ENCODE measurements at regions not wholly inside any gene's neighbourhood (a gene's known extent, or its start where the extent isn't known, plus 50 kb on each side); places are given as distances from the start of the nearest gene placed in this dataset.

- no peak for TF ChIP-seq ZBTB33 (IDR thresholded peaks at IDR 0.05; ENCODE audit: extremely low read depth, insufficient replicate concordance, low read length)
Observed at GRCh38 chr10:78217336-78217735, 183.7 kb downstream of the RPS24 start (continued).

- no peaks in the 10 kb centered on the region for H4K20me1 ChIP-seq (ENCODE audit: insufficient read depth)
- no peaks in the 10 kb centered on the region for H3K4me1 ChIP-seq (ENCODE audit: control insufficient read depth in 1 of 2, insufficient read depth in 2 of 2, low read length in 2 of 2)
- ChIA-PET POLR2A (no interaction called here), CTCF (no interaction called here), RAD21 (ENCODE audit: low non-redundant PET in 1 of 2, low total read pairs in 2 of 2, uncharacterized antibody in 2 of 2, unreplicated experiment in 2 of 2) (no interaction called here)
- H3K9me3 ChIP-seq (ENCODE audit: control insufficient read depth in 1 of 2, insufficient read depth in 1 of 2, low read depth in 1 of 2, low read length in 2 of 2): no peaks in the 10 kb centered on the region
- H2AFZ ChIP-seq (ENCODE audit: low read depth, low read length, poor library complexity, severe bottlenecking): no peak overlapping the region
- H3K9me2 ChIP-seq (ENCODE audit: insufficient read depth): no peaks in the 10 kb centered on the region
- H3K79me2 ChIP-seq (ENCODE audit: insufficient read depth, low read length): no peaks in the 10 kb centered on the region
- intact Hi-C loops (cut with micrococcal nuclease): no loop called here
- DNase-seq (ENCODE audit: low read depth, low spot score) (no peak), ATAC-seq (no peak)
- no peaks in the 10 kb centered on the region for H3K36me3 ChIP-seq (ENCODE audit: control insufficient read depth in 1 of 2, insufficient read depth in 2 of 2, low read length in 2 of 2)
- peaks cover 33% of the 10 kb centered on the region; the same call in 1 of the 2 replicates for H3K27me3 ChIP-seq (ENCODE audit: insufficient read depth, low read length)
- no peak overlapping the region for H3K4me2 ChIP-seq (ENCODE audit: low read length)
- no peak overlapping the region for H3K9ac ChIP-seq (ENCODE audit: low read length)
- H3K27ac ChIP-seq (ENCODE audit: low read depth, low read length): no peak overlapping the region
- no peak overlapping the region for H3K4me3 ChIP-seq (replicated peaks in 1 of 2; ENCODE audit: low read depth in 1 of 2, low read length in 2 of 2)
- no TSS peak for BruUV-seq (replicated peaks)
- TF ChIP-seq RAD21 (IDR thresholded peaks at IDR 0.05; ENCODE audit: low read depth): no peak
- no peak for TF ChIP-seq ZNF274 (IDR thresholded peaks at IDR 0.05; ENCODE audit: low read depth, low read length)
- no peak for TF ChIP-seq CTCF (IDR thresholded peaks at IDR 0.05 in 2 of 3, conservative IDR thresholded peaks at IDR 0.05 in 1 of 3; ENCODE audit: borderline replicate concordance in 1 of 3, insufficient read depth in 1 of 3, low read depth in 2 of 3, low read length in 2 of 3)
- TF ChIP-seq YY1 (IDR thresholded peaks at IDR 0.05; ENCODE audit: extremely low read depth, insufficient replicate concordance, low read depth, low read length): no peak
- TF ChIP-seq MAX (IDR thresholded peaks at IDR 0.05): no peak
- no peak for TF ChIP-seq EGR1 (IDR thresholded peaks at IDR 0.05; ENCODE audit: low read depth)
- no peak for TF ChIP-seq POLR2AphosphoS5 (IDR thresholded peaks at IDR 0.05; ENCODE audit: low read depth, low read length)
- no peak for TF ChIP-seq ATF3 (IDR thresholded peaks at IDR 0.05)
- TF ChIP-seq SIN3A (IDR thresholded peaks at IDR 0.05; ENCODE audit: low read depth): no peak
- no peak for TF ChIP-seq JUND (IDR thresholded peaks at IDR 0.05)
- TF ChIP-seq ZBTB33 (IDR thresholded peaks at IDR 0.05; ENCODE audit: extremely low read depth, insufficient replicate concordance, low read length): no peak
- no peak for TF ChIP-seq ZFX (IDR thresholded peaks at IDR 0.05)
- TF ChIP-seq SP1 (IDR thresholded peaks at IDR 0.05; ENCODE audit: low read depth): no peak
- TF ChIP-seq REST (IDR thresholded peaks at IDR 0.05; ENCODE audit: low read depth): no peak
Observed at GRCh38 chr10:78218798-78219490, 185.3 kb downstream of the RPS24 start.

All from HCT116 (cell line).